Suppressor macrophage treated with lipopolysaccharide for 1 hour (primary cell): ENCODE measurements at regions not wholly inside any gene's neighbourhood (a gene's known extent, or its start where the extent isn't known, plus 50 kb on each side); places are given as distances from the start of the nearest gene placed in this dataset.
"Not testable (repeated sequence)": the region's sequence is repeated elsewhere in the genome, so short reads cannot be mapped to it uniquely, and the experiment has no call there.

ENCODE experiments used
- DNase-seq, 3 donors: peaks; one replicate each; pipeline ENCODE4 v3.0.0-alpha.2; 2020 to 2022

DNA sequence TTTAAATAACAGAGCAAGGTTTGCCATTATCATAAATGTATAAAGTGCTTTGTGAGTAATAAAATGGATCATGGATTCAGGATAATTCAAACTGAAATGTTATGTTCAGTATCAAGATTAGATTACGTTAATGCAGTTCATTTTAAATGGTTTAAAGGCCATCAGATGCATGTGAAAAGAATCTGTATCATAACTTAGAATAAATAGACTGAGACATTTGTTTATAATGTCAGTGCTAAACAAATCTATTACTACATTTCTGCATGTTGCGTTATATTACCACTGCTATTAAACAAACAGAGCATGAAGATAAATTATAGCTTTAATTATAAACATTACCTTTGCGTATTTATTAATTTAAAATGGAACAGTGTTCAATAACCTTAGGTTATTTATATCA lies 160.2 kb downstream of the TOX3 start:
- no peak for DNase-seq

DNA sequence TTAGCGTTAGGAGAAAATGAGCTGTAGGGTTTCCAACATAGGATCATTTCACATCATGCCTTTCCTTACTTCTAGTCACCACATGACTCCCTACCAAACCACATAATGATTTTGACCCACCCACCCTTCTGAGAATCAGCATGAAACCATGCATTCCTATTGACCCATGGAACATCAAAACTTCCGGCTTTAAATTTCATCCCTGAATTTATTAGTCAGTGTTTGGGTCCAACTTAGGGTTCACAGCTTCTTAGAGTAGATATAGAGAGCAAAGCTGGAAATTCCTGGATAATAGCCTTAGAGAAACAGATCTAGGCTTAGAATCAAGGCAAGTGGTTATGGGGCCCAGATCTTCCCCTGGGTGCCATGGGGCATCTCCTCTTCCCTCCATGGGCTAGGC lies 162.6 kb downstream of the TOX3 start:
- DNase-seq = no peak

GRCh38 chr16:52383640-52384292 lies 163.2 kb downstream of the TOX3 start:
- no peak for DNase-seq

DNA sequence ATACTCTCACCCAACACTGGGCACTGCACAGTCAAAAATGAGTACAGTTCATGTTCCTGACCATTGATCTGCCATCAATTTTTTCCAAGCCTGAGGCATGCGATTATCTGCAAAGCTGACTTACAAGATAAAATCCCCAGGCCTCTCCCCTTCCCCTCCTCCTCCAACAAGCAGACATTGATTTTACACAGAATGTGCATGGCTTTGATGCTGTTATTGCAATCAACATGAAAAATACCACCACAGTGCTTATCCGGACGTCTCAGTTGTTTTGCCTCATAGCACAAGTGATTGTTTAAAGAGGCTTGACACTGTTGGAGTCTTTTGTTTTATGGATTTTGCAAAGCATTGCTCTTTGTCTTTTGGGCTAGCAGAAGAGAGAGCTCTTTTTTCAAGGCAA lies 163.8 kb downstream of the TOX3 start:
- DNase-seq = no peak

DNA sequence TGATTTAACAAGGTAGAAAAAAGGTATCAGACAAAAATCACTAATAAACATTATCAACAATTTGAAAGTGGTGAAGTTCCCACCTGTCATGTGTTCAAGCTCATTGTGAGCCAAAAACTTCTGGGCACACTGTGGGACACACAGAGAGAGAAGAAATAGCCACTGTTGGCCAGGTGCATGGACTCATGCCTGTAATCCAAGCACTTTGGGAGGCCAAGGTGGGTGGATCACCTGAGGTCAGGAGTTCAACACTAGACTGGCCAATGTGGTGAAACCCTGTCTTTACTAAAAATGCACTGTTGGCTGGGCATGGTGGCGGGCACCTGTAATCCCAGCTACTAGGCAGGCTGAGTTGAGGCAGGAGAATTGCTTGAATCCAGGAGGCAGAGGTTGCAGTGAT lies 167.4 kb downstream of the TOX3 start:
- no peak for DNase-seq

DNA sequence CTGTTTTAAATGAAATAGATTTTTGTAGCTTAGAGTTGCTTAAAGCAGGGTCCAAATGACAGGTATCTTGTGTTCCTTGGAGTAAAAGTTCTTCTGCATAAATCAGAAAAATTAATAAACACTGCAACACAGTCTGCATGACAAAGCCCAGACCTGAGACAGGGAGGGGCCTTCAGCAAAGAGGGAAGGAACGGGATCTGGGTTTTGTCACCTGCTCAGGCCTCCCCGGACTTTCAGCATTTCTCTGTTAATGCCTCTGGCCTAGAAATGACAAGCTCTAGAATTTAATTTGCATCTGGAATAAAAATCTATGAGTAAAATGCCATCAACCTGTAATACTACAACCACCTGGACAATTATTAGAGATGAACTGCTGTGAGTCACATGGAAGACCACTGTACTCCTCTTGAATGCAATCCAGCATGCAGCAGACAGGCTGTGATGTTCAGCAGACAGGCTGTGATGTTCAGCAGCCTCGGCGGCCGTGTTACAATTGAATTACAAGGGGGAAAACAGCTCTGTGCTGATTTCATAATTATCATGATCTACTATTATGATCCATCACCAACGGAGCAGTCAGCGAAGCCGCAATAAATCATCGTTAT lies 170.2 kb downstream of the TOX3 start:
- no peak for DNase-seq

- DNase-seq = no peak
Observed at GRCh38 chr16:52372313-52372712, 174.6 kb downstream of the TOX3 start.

GRCh38 chr16:52368859-52369258 lies 178.1 kb downstream of the TOX3 start:
- DNase-seq = no peak

DNA sequence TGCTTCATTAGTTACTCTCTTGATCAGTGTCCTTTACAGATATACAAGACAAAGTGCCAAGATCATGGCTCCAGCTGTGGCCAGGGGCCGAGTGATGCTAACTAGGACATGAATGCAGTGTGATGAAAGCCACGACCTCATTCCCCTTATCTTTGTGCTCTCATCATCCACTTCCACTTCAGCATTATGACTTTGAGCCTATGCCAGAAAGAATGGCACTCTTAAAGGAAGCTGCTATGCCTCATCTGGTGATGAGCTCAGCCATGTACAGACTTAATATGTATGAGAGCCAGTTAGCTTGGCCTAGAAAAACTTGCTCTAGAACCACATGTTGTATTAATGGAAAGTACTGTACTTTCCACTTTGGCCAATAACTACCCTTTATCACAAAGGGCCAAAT lies 179.1 kb downstream of the TOX3 start:
- DNase-seq = no peak

DNA sequence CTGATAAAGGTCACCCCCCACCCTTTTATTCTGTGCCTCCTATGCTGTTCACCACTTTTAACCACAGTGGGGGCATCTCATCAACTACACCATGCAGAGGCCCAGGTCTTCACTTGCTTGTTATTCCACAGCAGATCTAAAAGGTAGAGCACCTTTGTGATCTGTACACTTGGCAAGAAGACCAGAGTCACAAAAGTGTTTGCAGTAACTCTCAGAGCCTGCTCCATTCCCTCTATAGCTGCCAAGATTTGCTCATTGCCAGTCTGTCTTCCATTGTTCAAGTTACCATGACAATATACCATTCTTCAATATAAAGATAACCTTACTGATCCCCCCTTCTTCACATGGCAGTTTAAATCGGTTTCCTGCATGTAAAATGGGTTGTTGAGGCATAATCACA lies 180.0 kb downstream of the TOX3 start:
- DNase-seq = no peak

DNA sequence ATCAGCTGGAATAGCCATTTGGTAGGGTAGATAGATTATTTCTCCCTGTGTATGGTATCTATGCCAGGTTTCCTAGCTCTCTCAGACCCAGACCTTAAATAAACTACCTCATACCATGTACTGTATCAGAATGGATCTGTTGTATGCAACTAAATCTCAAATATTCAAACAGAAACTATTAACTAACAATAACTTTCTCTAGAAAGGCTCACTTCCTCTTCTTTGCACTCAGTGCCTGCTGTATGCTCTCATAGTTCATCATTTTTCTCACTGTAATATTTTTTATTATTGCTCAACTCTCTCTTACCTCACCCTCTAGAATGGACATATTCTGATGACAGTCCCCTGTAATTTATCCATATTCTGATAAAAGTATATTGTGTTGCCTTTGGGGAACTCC lies 182.4 kb downstream of the TOX3 start:
- DNase-seq = peak in 2 of 3 donors; percentile 1 to 25

- DNase-seq = no peak
Observed at GRCh38 chr16:52363082-52363481, 183.9 kb downstream of the TOX3 start.

DNA sequence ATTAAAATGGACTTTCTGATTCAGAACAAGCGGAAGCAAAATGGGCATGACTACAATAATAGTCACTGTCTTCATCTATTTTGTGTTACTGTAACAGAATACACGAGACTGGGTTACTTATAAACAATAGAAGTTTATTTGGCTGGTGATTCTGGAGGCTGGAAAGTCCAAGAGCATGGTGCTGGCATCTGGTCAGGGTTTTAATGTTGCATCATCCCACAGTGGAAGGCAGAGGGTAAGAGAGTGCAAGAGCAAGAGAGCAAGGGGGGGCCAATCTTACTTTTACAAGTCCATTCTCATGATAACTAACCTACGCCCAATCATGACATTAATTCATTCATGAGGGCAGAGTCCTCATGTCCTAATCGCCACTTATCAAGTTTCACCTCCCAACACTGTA lies 189.2 kb downstream of the TOX3 start:
- no peak for DNase-seq

GRCh38 chr16:52353249-52353648 lies 193.7 kb downstream of the TOX3 start:
- no peak for DNase-seq

GRCh38 chr16:52351451-52351850 lies 195.5 kb downstream of the TOX3 start:
- no peak for DNase-seq

DNA sequence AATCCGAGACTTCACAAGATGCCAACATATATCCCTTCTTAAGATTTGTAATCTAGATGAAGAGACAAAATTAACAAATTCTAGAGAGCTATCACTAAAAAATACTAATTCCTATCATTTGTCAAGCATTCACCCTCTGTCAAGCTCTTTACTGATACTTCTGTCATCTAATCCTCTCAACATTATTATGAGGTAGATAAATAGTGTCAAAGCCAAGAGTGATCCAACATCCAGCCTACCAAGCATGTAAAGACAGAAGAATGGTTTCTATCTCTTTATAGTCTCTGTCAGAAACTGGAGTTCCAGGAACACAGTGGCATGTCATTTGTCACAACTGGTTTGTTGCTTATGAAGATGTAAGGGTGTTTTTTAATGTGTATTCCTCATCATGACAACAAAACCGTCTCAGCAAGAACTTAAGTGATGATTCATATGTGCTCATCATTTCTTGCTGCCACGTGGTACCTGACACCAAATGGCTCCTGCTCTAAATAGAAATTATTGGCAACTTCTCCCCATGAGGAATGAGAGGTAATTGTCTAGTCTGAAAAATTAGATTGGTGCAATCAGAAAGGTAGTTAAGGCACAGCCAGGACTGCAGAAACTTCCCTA lies 196.8 kb downstream of the TOX3 start:
- DNase-seq = no peak

- DNase-seq = no peak
Observed at GRCh38 chr16:52346709-52347108, 200.2 kb downstream of the TOX3 start.

DNA sequence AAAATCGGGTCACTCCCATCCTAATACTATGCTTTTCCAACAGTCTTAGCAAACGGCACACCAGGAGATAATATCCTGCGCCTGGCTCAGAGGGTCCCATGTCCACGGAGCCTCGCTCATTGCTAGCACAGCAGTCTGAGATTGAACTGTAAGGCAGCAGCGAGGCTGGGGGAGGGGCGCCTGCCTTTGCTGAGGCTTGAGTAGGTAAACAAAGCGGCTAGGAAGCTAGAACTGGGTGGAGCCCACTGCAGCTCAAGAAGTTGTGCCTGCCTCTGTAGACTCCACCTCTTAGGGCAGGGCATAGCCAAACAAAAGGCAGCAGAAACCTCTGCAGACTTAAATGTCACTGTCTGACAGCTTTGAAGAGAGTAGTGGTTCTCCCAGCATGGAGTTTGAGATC lies 213.3 kb downstream of the TOX3 start:
- not testable (repeated sequence) for DNase-seq

DNA sequence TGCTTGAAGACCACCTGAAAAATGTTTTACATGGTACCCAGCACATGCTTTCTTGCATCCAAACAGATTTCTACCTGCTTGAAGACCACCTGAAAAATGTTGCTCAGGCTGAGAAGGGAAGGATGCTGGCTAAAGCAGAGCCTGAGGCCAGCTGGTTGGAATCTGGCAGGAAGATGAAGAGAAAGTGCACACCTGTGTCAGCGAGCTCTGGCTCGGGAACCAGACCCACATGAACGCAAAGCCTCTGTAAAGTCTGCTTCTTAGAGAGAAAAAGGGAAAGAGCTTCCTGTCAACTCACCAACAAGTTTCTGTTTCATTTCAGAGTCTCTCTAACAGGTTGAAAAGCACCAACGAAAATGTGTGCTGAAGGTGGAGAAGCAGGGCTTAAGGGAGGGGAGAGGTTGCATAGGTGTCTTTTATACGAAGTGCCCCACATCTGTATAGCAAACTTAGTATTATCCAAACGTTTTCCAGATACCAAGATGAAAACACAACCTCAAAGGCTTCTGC lies 226.0 kb downstream of the TOX3 start:
- no peak for DNase-seq

GRCh38 chr16:52318302-52319009 lies 228.5 kb downstream of the TOX3 start:
- DNase-seq = no peak

- DNase-seq = no peak
Observed at GRCh38 chr16:52316241-52316640, 230.7 kb downstream of the TOX3 start.

- DNase-seq = no peak
Observed at GRCh38 chr16:52312716-52313115, 234.2 kb downstream of the TOX3 start.
